ENCODE measurements at regions not wholly inside any gene's neighbourhood (a gene's known extent, or its start where the extent isn't known, plus 50 kb on each side); places are given as distances from the start of the nearest gene placed in this dataset.

DNA sequence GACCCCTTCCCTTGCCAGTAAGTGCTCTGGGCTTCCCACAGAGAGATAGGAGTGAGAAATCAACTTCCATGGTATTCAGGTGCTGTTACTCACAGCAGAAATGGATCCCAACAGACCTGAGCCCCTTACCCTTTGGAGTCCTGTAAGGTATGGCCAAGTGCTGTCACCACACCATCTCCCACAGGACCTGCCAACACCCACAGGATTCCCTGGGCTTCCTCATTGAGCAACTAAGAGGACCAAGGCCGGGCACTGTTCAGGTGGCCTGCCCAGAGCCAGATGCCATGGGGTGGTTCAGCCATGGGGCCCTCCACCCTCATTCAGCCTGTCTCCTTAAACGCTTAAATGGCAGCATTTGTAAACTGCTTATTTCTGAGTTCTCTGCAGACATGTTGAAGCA is 166.2 kb downstream of the TRIM43 start:
- no peak for TF ChIP-seq POLR2A (IDR thresholded peaks at IDR 0.05)
- TF ChIP-seq, protein P1, sequence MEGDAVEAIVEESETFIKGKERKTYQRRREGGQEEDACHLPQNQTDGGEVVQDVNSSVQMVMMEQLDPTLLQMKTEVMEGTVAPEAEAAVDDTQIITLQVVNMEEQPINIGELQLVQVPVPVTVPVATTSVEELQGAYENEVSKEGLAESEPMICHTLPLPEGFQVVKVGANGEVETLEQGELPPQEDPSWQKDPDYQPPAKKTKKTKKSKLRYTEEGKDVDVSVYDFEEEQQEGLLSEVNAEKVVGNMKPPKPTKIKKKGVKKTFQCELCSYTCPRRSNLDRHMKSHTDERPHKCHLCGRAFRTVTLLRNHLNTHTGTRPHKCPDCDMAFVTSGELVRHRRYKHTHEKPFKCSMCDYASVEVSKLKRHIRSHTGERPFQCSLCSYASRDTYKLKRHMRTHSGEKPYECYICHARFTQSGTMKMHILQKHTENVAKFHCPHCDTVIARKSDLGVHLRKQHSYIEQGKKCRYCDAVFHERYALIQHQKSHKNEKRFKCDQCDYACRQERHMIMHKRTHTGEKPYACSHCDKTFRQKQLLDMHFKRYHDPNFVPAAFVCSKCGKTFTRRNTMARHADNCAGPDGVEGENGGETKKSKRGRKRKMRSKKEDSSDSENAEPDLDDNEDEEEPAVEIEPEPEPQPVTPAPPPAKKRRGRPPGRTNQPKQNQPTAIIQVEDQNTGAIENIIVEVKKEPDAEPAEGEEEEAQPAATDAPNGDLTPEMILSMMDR (IDR thresholded peaks at IDR 0.05), result no peak
- TF ChIP-seq POLR2AphosphoS5 (IDR thresholded peaks at IDR 0.05), result no peak
- TF ChIP-seq EP300 (IDR thresholded peaks at IDR 0.05; ENCODE audit: low read depth), result no peak

Measured in transverse colon (tissue), 4 donors.